ENCODE measurements at regions not wholly inside any gene's neighbourhood (a gene's known extent, or its start where the extent isn't known, plus 50 kb on each side); places are given as distances from the start of the nearest gene placed in this dataset.
A peak's percentile ranks its signal among the peaks of the same experiment; 100 is the strongest.

GRCh38 chr10:133024704-133025557, 62.8 kb upstream of the ADGRA1 start:
- H3K27ac ChIP-seq (ENCODE audit: insufficient read length, low read depth, low read length): no peak overlapping the region
- no peak overlapping the region for H3K56ac ChIP-seq (ENCODE audit: insufficient read length, low read depth, low read length)
- H3K23ac ChIP-seq (ENCODE audit: insufficient read length, low read depth, low read length): no peak overlapping the region
- H3K79me2 ChIP-seq (ENCODE audit: insufficient read depth, low read length): no peaks in the 10 kb centered on the region
- Mint-ChIP-seq H3K27me3 (ENCODE audit: low read depth) (peaks cover 48% of the 10 kb centered on the region), H3K27ac (0 out of 7 replicates have a peak overlapping the region, but pooled peaks of 1 of the 3 experiments have one; percentile 17), H3K9me3 (peaks cover 0 to 2% of the 10 kb centered on the region in 2 experiments; a peak in 1 of 5 replicates), H3K4me3 (no peak overlapping the region), H3K4me1 (peaks cover 23 to 26% of the 10 kb centered on the region in 2 experiments), H3K36me3 (ENCODE audit: insufficient read depth in 1 of 3, low read depth in 3 of 3) (no peaks in the 10 kb centered on the region)
- no peaks in the 10 kb centered on the region for H3K23me2 ChIP-seq (ENCODE audit: insufficient read length, low read depth, low read length, poor library complexity, severe bottlenecking)
- DNase-seq: no peak
- no peak overlapping the region for H3T11ph ChIP-seq (ENCODE audit: low read length)
- no peak overlapping the region for H2BK120ac ChIP-seq (ENCODE audit: low read depth, low read length, poor library complexity, severe bottlenecking)
- H2BK12ac ChIP-seq (ENCODE audit: insufficient read length, low read depth, low read length): no peak overlapping the region
- no peaks in the 10 kb centered on the region for H3K27me3 ChIP-seq (ENCODE audit: insufficient read depth, low read length)
- H3K79me1 ChIP-seq (ENCODE audit: insufficient read depth, low read depth, low read length, poor library complexity, severe bottlenecking): no peaks in the 10 kb centered on the region
- H2AFZ ChIP-seq (ENCODE audit: low read length): no peak overlapping the region
- H3K18ac ChIP-seq (ENCODE audit: insufficient read length, low read depth, low read length): no peak overlapping the region
- no peaks in the 10 kb centered on the region for H4K20me1 ChIP-seq (ENCODE audit: control insufficient read depth, insufficient read depth, insufficient read length)
- no peak overlapping the region for H2BK15ac ChIP-seq (ENCODE audit: low read depth, low read length)
- no peak overlapping the region for H2BK20ac ChIP-seq (ENCODE audit: low read depth, low read length, poor library complexity, severe bottlenecking)
- H3K4me2 ChIP-seq (ENCODE audit: insufficient read depth, insufficient read length, low read length): no peak overlapping the region
- no peak overlapping the region for H3K9ac ChIP-seq (ENCODE audit: extremely low read depth, insufficient read length, low read length)
- no peak overlapping the region for H4K5ac ChIP-seq (ENCODE audit: insufficient read length, low read depth, low read length)
- H4K91ac ChIP-seq (ENCODE audit: insufficient read length, low read depth, low read length): no peak overlapping the region
- no peak overlapping the region for H3K14ac ChIP-seq (ENCODE audit: insufficient read depth, low read length)
- H3K4me1 ChIP-seq (ENCODE audit: insufficient read depth, low read length): no peaks in the 10 kb centered on the region
- H2AK5ac ChIP-seq (ENCODE audit: insufficient read length, low read length): no peak overlapping the region
- no peak overlapping the region for H4K8ac ChIP-seq (replicated peaks; ENCODE audit: insufficient read length, low read depth, low read length)
- H2BK5ac ChIP-seq (ENCODE audit: insufficient read length, low read length): no peak overlapping the region
- no CpG with 5 or more reads among the region's 34 CpGs for WGBS (ENCODE audit: extremely low coverage, insufficient read length, low lambda C conversion rate)
- no peak for TF ChIP-seq CTCF (conservative IDR thresholded peaks at IDR 0.05)
- H3K4ac ChIP-seq (ENCODE audit: low read depth, low read length): no peak overlapping the region
- no peaks in the 10 kb centered on the region for H3K9me3 ChIP-seq (ENCODE audit: control insufficient read depth, low read depth, low read length)

Data from H9 (cell line).